ENCODE measurements at regions not wholly inside any gene's neighbourhood (a gene's known extent, or its start where the extent isn't known, plus 50 kb on each side); places are given as distances from the start of the nearest gene placed in this dataset.
"Not testable (repeated sequence)": the region's sequence is repeated elsewhere in the genome, so short reads cannot be mapped to it uniquely, and the experiment has no call there.

- TF ChIP-seq, protein P1, sequence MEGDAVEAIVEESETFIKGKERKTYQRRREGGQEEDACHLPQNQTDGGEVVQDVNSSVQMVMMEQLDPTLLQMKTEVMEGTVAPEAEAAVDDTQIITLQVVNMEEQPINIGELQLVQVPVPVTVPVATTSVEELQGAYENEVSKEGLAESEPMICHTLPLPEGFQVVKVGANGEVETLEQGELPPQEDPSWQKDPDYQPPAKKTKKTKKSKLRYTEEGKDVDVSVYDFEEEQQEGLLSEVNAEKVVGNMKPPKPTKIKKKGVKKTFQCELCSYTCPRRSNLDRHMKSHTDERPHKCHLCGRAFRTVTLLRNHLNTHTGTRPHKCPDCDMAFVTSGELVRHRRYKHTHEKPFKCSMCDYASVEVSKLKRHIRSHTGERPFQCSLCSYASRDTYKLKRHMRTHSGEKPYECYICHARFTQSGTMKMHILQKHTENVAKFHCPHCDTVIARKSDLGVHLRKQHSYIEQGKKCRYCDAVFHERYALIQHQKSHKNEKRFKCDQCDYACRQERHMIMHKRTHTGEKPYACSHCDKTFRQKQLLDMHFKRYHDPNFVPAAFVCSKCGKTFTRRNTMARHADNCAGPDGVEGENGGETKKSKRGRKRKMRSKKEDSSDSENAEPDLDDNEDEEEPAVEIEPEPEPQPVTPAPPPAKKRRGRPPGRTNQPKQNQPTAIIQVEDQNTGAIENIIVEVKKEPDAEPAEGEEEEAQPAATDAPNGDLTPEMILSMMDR (IDR thresholded peaks at IDR 0.05; ENCODE audit: borderline replicate concordance, control extremely low read depth, extremely low read depth, insufficient read depth, missing control alignments), result no peak
- no peak for DNase-seq (ENCODE audit: low spot score)
- in situ Hi-C loops (cut with MboI; ENCODE audit: low sequenced_read_pairs, unreplicated experiment), result no loop called here
These were observed 402.4 kb downstream of the BTG1 start for GRCh38 chr12:91743280-91743679.

DNA sequence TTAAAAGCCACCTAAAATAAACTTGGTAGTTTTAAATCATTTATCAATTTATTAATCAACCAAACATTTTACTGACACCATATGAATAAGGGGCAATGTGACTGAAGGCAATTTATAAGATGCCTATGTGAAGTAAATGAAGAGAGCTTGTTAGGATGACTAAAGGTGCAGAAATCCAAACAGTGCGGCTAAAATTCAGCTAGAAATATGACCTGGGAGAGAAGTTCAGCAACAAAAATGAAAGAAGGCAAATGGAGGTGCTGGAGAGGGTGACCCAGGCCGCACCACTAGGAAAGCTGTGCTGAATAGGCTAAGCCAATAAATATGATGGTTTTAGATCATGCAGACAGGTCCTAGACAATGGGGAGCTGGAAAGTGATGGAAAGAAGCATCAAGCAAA lies 403.7 kb downstream of the BTG1 start:
- no peak for DNase-seq (ENCODE audit: low spot score)
- in situ Hi-C loops (cut with MboI; ENCODE audit: low sequenced_read_pairs, unreplicated experiment), result no loop called here
- TF ChIP-seq, protein P1 (IDR thresholded peaks at IDR 0.05; ENCODE audit: borderline replicate concordance, control extremely low read depth, extremely low read depth, insufficient read depth, missing control alignments), result no peak

GRCh38 chr12:91733846-91734245 lies 411.8 kb downstream of the BTG1 start:
- in situ Hi-C loops (cut with MboI; ENCODE audit: low sequenced_read_pairs, unreplicated experiment); DNase-seq (ENCODE audit: low spot score): not testable (repeated sequence)

- DNase-seq (ENCODE audit: low spot score), result no peak
- TF ChIP-seq, protein P1 (IDR thresholded peaks at IDR 0.05; ENCODE audit: borderline replicate concordance, control extremely low read depth, extremely low read depth, insufficient read depth, missing control alignments), result no peak
- in situ Hi-C loops (cut with MboI; ENCODE audit: low sequenced_read_pairs, unreplicated experiment), result no loop called here
These were observed 413.6 kb downstream of the BTG1 start for GRCh38 chr12:91732086-91732485.

DNA sequence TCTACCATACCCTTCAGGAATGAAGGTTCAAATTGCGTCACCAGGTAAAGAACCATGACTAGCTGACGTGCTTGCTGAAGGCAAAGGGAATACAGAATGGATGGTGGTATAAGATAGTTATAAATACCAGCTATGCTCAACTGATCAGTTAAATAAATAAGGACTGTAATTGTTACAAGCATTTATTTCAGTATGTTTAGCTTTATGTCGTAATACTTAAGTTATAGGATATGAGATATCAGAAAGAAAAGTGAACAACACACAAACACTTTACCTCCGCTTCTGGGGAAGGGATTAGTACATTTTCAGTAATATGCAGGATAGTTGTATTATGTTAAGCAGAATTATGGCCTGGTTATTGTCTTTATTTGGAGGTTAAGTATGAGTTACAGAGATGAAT lies 416.1 kb downstream of the BTG1 start:
- no peak for DNase-seq (ENCODE audit: low spot score)
- TF ChIP-seq, protein P1 (IDR thresholded peaks at IDR 0.05; ENCODE audit: borderline replicate concordance, control extremely low read depth, extremely low read depth, insufficient read depth, missing control alignments), result no peak
- in situ Hi-C loops (cut with MboI; ENCODE audit: low sequenced_read_pairs, unreplicated experiment), result no loop called here

GRCh38 chr12:91723191-91723590 lies 422.5 kb downstream of the BTG1 start:
- TF ChIP-seq, protein P1 (IDR thresholded peaks at IDR 0.05; ENCODE audit: borderline replicate concordance, control extremely low read depth, extremely low read depth, insufficient read depth, missing control alignments), result no peak
- no peak for DNase-seq (ENCODE audit: low spot score)
- in situ Hi-C loops (cut with MboI; ENCODE audit: low sequenced_read_pairs, unreplicated experiment), result no loop called here

- TF ChIP-seq, protein P1 (IDR thresholded peaks at IDR 0.05; ENCODE audit: borderline replicate concordance, control extremely low read depth, extremely low read depth, insufficient read depth, missing control alignments), result no peak
- in situ Hi-C loops (cut with MboI; ENCODE audit: low sequenced_read_pairs, unreplicated experiment), result no loop called here
- DNase-seq (ENCODE audit: low spot score), result no peak
These were observed 423.6 kb downstream of the BTG1 start for GRCh38 chr12:91722072-91722471.

Data from GM13976 (cell line).